Smooth muscle cell (in vitro differentiated cells): ENCODE measurements at regions not wholly inside any gene's neighbourhood (a gene's known extent, or its start where the extent isn't known, plus 50 kb on each side); places are given as distances from the start of the nearest gene placed in this dataset.

Experiments
- DNase-seq: peaks from one replicate; lab custom pipeline; 2025; ENCODE audit not compliant: unreplicated experiment; lab: John Stamatoyannopoulos, UW
- H2AFZ ChIP-seq: fragments of 200-600 bp; sonication (generic); 2 replicates; pipeline ENCODE4 v1.6.0; 2016; ENCODE audit warnings: antibody characterized with exemption, low read depth, mild to moderate bottlenecking
- H3F3A ChIP-seq: fragments of 200-600 bp; sonication (generic); 2 replicates; pipeline ENCODE4 v1.6.0; 2017; ENCODE audit warnings: antibody characterized with exemption, low read depth
- H3K27ac ChIP-seq: fragments of 200-600 bp; sonication (generic); 2 replicates; pipeline ENCODE4 v1.5.1; 2016; ENCODE audit warnings: low read depth, mild to moderate bottlenecking
- H3K27me3 ChIP-seq: fragments of 200-600 bp; sonication (generic); 2 replicates; pipeline ENCODE4 v1.6.1; 2016; ENCODE audit warnings: low read depth, mild to moderate bottlenecking
- H3K36me3 ChIP-seq: fragments of 200-600 bp; sonication (generic); 2 replicates; pipeline ENCODE4 v1.5.1; 2016; ENCODE audit warnings: low read depth
- H3K4me1 ChIP-seq: fragments of 200-600 bp; sonication (generic); 2 replicates; pipeline ENCODE4 v1.5.1; 2016; ENCODE audit warnings: low read depth
- H3K4me2 ChIP-seq: fragments of 200-600 bp; sonication (generic); 2 replicates; pipeline ENCODE4 v1.6.0; 2016; ENCODE audit warnings: mild to moderate bottlenecking
- H3K4me3 ChIP-seq: fragments of 200-600 bp; sonication (generic); 2 replicates; pipeline ENCODE4 v1.5.1; 2016; ENCODE audit warnings: mild to moderate bottlenecking
- H3K79me2 ChIP-seq: fragments of 200-600 bp; sonication (generic); 2 replicates; pipeline ENCODE4 v1.6.0; 2016; ENCODE audit warnings: low read depth, mild to moderate bottlenecking
- H3K9ac ChIP-seq: fragments of 200-600 bp; sonication (generic); 2 replicates; pipeline ENCODE4 v1.6.0; 2016; ENCODE audit warnings: low read depth
- H3K9me3 ChIP-seq: fragments of 200-600 bp; sonication (generic); replicated peaks from 2 replicates; pipeline ENCODE4 v1.5.1; 2016; ENCODE audit warnings: low read depth
- H4K20me1 ChIP-seq: fragments of 200-600 bp; sonication (generic); 2 replicates; pipeline ENCODE4 v1.6.0; 2016; ENCODE audit warnings: low read depth
- CTCF ChIP-seq: fragments of 200-600 bp; sonication (generic); IDR thresholded peaks from 2 replicates; pipeline ENCODE4 v1.5.1; 2017; ENCODE audit warnings: borderline replicate concordance, mild to moderate bottlenecking, antibody characterized with exemption; ENCODE audit not compliant: insufficient read depth, poor library complexity, severe bottlenecking
- WGBS: methylation state at CpG from one replicate; pipeline ENCODE4 v1.1.7; 2016; ENCODE audit warnings: low lambda C conversion rate; 5-methylcytosine and 5-hydroxymethylcytosine counted together

GRCh38 chr16:86874141-86874540 lies 295.8 kb downstream of the FOXL1 start:
- peak overlapping the region; percentile 33 for H3K4me2 ChIP-seq
- no peaks in the 10 kb centered on the region for H3F3A ChIP-seq
- H4K20me1 ChIP-seq: no peaks in the 10 kb centered on the region
- 29% methylated on average over 2 of the region's 2 CpGs for WGBS
- peaks cover 6% of the 10 kb centered on the region for H3K4me1 ChIP-seq
- H3K36me3 ChIP-seq: no peaks in the 10 kb centered on the region
- DNase-seq: peak; percentile 6
- peak overlapping the region; percentile 31 for H3K27ac ChIP-seq
- TF ChIP-seq CTCF: peak; percentile 67
- H3K9me3 ChIP-seq: no peaks in the 10 kb centered on the region
- H3K79me2 ChIP-seq: no peaks in the 10 kb centered on the region
- H3K27me3 ChIP-seq: no peaks in the 10 kb centered on the region
- H3K4me3 ChIP-seq: no peak overlapping the region
- H2AFZ ChIP-seq: peak overlapping the region; percentile 33
- no peak overlapping the region for H3K9ac ChIP-seq

DNA sequence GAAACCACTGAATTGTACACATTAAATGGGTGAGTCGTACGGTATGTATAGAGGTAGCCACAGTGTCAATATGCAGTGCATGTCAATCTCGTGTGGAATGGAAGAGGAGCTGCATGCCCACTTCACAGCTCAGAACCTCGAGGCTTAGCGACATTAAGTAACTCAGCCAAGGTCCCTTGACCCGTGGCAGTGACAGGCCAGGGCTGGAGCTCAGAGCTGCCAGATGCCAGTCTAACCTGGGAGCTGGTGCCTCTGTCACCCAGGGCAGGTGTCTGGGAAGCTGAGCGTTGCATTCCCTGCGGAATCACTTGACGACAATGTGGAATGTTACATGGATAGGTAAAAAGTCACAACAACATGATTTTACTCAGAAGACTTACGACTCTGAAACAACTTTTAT lies 298.1 kb downstream of the FOXL1 start:
- Histone ChIP-seq H3K9me3 (no peaks in the 10 kb centered on the region), H3K27ac (no peak overlapping the region), H3K4me2 (no peak overlapping the region), H3K36me3 (no peaks in the 10 kb centered on the region), H3K79me2 (no peaks in the 10 kb centered on the region), H3F3A (no peaks in the 10 kb centered on the region), H3K9ac (no peak overlapping the region), H4K20me1 (no peaks in the 10 kb centered on the region), H3K4me1 (peaks cover 6% of the 10 kb centered on the region), H3K4me3 (no peak overlapping the region), H3K27me3 (no peaks in the 10 kb centered on the region), H2AFZ (no peak overlapping the region)
- TF ChIP-seq CTCF: no peak
- DNase-seq: no peak
- WGBS: 96% methylated on average over 10 of the region's 10 CpGs

- 83% methylated on average over 10 of the region's 10 CpGs for WGBS
- no peaks in the 10 kb centered on the region for H3F3A ChIP-seq
These were observed 298.8 kb downstream of the FOXL1 start for GRCh38 chr16:86877108-86877507.

More at GRCh38 chr16:86877108-86877507, 298.8 kb downstream of the FOXL1 start:
- Histone ChIP-seq H2AFZ (no peak overlapping the region), H3K27me3 (no peaks in the 10 kb centered on the region), H3K36me3 (no peaks in the 10 kb centered on the region), H3K27ac (no peak overlapping the region), H3K4me3 (no peak overlapping the region), H4K20me1 (no peaks in the 10 kb centered on the region), H3K4me2 (no peak overlapping the region), H3K9ac (no peak overlapping the region), H3K79me2 (no peaks in the 10 kb centered on the region), H3K4me1 (peaks cover 6% of the 10 kb centered on the region), H3K9me3 (no peaks in the 10 kb centered on the region)
- no peak for TF ChIP-seq CTCF
- DNase-seq: no peak
